Astrocyte (in vitro differentiated cells and primary cell): ENCODE measurements at regions not wholly inside any gene's neighbourhood (a gene's known extent, or its start where the extent isn't known, plus 50 kb on each side); places are given as distances from the start of the nearest gene placed in this dataset.

Source experiments
- DNase-seq: peaks from one replicate; pipeline ENCODE4 v3.0.0-alpha.2; 2010; ENCODE audit warnings: low read depth
- FAIRE-seq: peaks from 2 replicates; lab custom pipeline; 2011; peaks lifted over from hg19 to GRCh38; lab: Jason Lieb, UNC
- H2AFZ ChIP-seq: 2 replicates; pipeline ENCODE4 v1.6.0; 2012; ENCODE audit warnings: low read depth, low read length, inconsistent platforms
- H3K27ac ChIP-seq: 2 replicates; pipeline ENCODE4 v1.5.1; 2011; ENCODE audit warnings: low read depth, low read length, inconsistent platforms
- H3K27me3 ChIP-seq: 2 replicates; pipeline ENCODE4 v1.6.0; 2011; ENCODE audit warnings: low read length, inconsistent platforms; ENCODE audit not compliant: insufficient read depth
- H3K36me3 ChIP-seq: 2 replicates; pipeline ENCODE4 v1.5.1; 2011; ENCODE audit warnings: low read length, inconsistent platforms; ENCODE audit not compliant: insufficient read depth
- H3K4me1 ChIP-seq: 2 replicates; pipeline ENCODE4 v1.5.1; 2011; ENCODE audit warnings: low read length, inconsistent platforms; ENCODE audit not compliant: insufficient read depth
- H3K4me2 ChIP-seq: 2 replicates; pipeline ENCODE4 v1.6.0; 2012; ENCODE audit warnings: low read length, inconsistent platforms
- H3K4me3 ChIP-seq: 2 replicates; pipeline ENCODE4 v1.5.1; 2011; ENCODE audit warnings: low read depth, mild to moderate bottlenecking, low read length, inconsistent platforms; ENCODE audit not compliant: insufficient read depth
- H3K79me2 ChIP-seq: 2 replicates; pipeline ENCODE4 v1.6.0; 2012; ENCODE audit warnings: mild to moderate bottlenecking, low read length, inconsistent platforms; ENCODE audit not compliant: insufficient read depth
- H3K9ac ChIP-seq: 2 replicates; pipeline ENCODE4 v1.6.0; 2012; ENCODE audit warnings: mild to moderate bottlenecking, low read length, inconsistent platforms
- H3K9me3 ChIP-seq: 2 replicates; pipeline ENCODE4 v1.5.1; 2012; ENCODE audit warnings: low read depth, mild to moderate bottlenecking, low read length, inconsistent platforms; ENCODE audit not compliant: insufficient read depth
- H4K20me1 ChIP-seq: 2 replicates; pipeline ENCODE4 v1.6.0; 2012; ENCODE audit warnings: low read length, inconsistent platforms; ENCODE audit not compliant: insufficient read depth
- H3K27ac Mint-ChIP-seq: one replicate; pipeline ENCODE4 v1.8.0; 2021; ENCODE audit warnings: mild to moderate bottlenecking, mixed read lengths; ENCODE audit not compliant: unreplicated experiment
- H3K27me3 Mint-ChIP-seq: one replicate; pipeline ENCODE4 v1.8.0; 2021; ENCODE audit warnings: low read depth, mixed read lengths; ENCODE audit not compliant: unreplicated experiment
- H3K36me3 Mint-ChIP-seq: one replicate; pipeline ENCODE4 v1.8.0; 2021; ENCODE audit warnings: low read depth, mixed read lengths; ENCODE audit not compliant: unreplicated experiment
- H3K4me1 Mint-ChIP-seq: one replicate; pipeline ENCODE4 v1.8.0; 2021; ENCODE audit warnings: low read depth, mixed read lengths; ENCODE audit not compliant: unreplicated experiment
- H3K4me3 Mint-ChIP-seq: one replicate; pipeline ENCODE4 v1.8.0; 2021; ENCODE audit warnings: mild to moderate bottlenecking, moderate library complexity, mixed read lengths; ENCODE audit not compliant: unreplicated experiment
- H3K9me3 Mint-ChIP-seq: one replicate; pipeline ENCODE4 v1.8.0; 2021; ENCODE audit warnings: mild to moderate bottlenecking, mixed read lengths; ENCODE audit not compliant: unreplicated experiment
- CTCF ChIP-seq: IDR thresholded peaks from 2 replicates; pipeline ENCODE4 v1.5.1; 2011; ENCODE audit warnings: low read depth, mild to moderate bottlenecking, inconsistent platforms, low read length, moderate library complexity; ENCODE audit not compliant: insufficient read depth
- EZH2 ChIP-seq: IDR thresholded peaks from 2 replicates; pipeline ENCODE4 v1.6.1; 2012; ENCODE audit warnings: mild to moderate bottlenecking, low read length, inconsistent platforms; ENCODE audit not compliant: insufficient read depth

DNA sequence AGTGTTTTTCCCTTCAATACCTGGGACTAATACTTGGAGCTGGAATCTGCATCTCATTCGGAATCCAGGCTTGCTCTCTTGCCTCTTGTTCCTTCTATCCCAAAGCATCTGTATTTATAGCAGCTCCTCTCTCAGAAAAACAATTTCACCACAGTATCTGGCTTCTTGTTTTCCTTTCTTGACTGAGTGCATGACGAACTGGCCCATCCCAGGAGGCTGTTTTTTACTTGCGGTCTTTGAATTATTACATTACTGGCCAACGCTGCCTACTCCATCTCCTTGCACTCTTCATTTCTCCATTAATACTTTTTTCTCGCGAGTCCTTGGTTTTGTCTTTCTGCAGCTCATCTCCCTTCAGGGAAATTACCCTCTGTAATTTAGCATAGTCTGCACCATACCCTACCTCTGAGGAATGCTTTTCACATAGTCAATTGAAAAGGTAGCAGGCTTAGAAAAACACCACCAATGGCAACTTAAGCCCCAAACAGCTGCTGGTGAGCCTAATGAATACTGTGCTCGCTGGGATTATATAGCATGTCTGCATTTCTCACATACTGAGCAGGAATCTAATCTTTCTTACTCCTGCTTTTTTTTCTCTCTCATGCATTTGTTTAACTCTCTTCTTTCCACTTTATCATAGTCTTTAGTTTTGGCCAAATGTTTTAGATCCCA is 277.4 kb upstream of the SESN3 start:
- no peak overlapping the region for H3K27ac Mint-ChIP-seq
- no peak overlapping the region for H3K4me3 ChIP-seq
- H3K4me3 Mint-ChIP-seq = no peak overlapping the region
- H3K9me3 ChIP-seq = no peaks in the 10 kb centered on the region
- H3K36me3 Mint-ChIP-seq = no peaks in the 10 kb centered on the region
- H3K36me3 ChIP-seq = no peaks in the 10 kb centered on the region
- peaks cover 24% of the 10 kb centered on the region for H3K4me1 Mint-ChIP-seq
- H3K27ac ChIP-seq = no peak overlapping the region
- no peak overlapping the region for H3K9ac ChIP-seq
- no peaks in the 10 kb centered on the region for H4K20me1 ChIP-seq
- no peak for TF ChIP-seq CTCF
- no peak for TF ChIP-seq EZH2
- H3K9me3 Mint-ChIP-seq = no peaks in the 10 kb centered on the region
- H2AFZ ChIP-seq = no peak overlapping the region
- no peaks in the 10 kb centered on the region for H3K79me2 ChIP-seq
- no peak for DNase-seq
- no peak overlapping the region for H3K4me2 ChIP-seq
- peaks cover 17% of the 10 kb centered on the region for H3K27me3 ChIP-seq
- H3K27me3 Mint-ChIP-seq = peaks cover 6% of the 10 kb centered on the region
- H3K4me1 ChIP-seq = peaks cover 8% of the 10 kb centered on the region
- FAIRE-seq = no peak

- H3K4me2 ChIP-seq = no peak overlapping the region
- Mint-ChIP-seq H3K9me3 (peaks cover 2% of the 10 kb centered on the region), H3K27me3 (peaks cover 6% of the 10 kb centered on the region), H3K4me1 (peaks cover 24% of the 10 kb centered on the region), H3K4me3 (no peak overlapping the region), H3K36me3 (no peaks in the 10 kb centered on the region), H3K27ac (no peak overlapping the region)
- H3K9ac ChIP-seq = no peak overlapping the region
- TF ChIP-seq EZH2 (no peak), CTCF (no peak)
- H4K20me1 ChIP-seq = no peaks in the 10 kb centered on the region
- peaks cover 8% of the 10 kb centered on the region for H3K4me1 ChIP-seq
- FAIRE-seq = no peak
- no peak overlapping the region for H3K4me3 ChIP-seq
- no peaks in the 10 kb centered on the region for H3K9me3 ChIP-seq
- no peak overlapping the region for H3K27ac ChIP-seq
- H3K27me3 ChIP-seq = peaks cover 17% of the 10 kb centered on the region
- DNase-seq = no peak
- no peaks in the 10 kb centered on the region for H3K36me3 ChIP-seq
- no peak overlapping the region for H2AFZ ChIP-seq
- H3K79me2 ChIP-seq = no peaks in the 10 kb centered on the region
Observed at GRCh38 chr11:95507794-95508193, 276.8 kb upstream of the SESN3 start.

GRCh38 chr11:95506777-95507176 is 275.8 kb upstream of the SESN3 start:
- H3K4me2 ChIP-seq = no peak overlapping the region
- no peaks in the 10 kb centered on the region for H3K79me2 ChIP-seq
- DNase-seq (peak; percentile 52), FAIRE-seq (peak; percentile 82)
- no peaks in the 10 kb centered on the region for H3K4me1 ChIP-seq
- no peak overlapping the region for H2AFZ ChIP-seq
- H3K4me3 ChIP-seq = no peak overlapping the region
- no peak for TF ChIP-seq CTCF
- TF ChIP-seq EZH2 = no peak
- Mint-ChIP-seq H3K27ac (no peak overlapping the region), H3K4me3 (no peak overlapping the region), H3K9me3 (peaks cover 2% of the 10 kb centered on the region), H3K36me3 (no peaks in the 10 kb centered on the region), H3K4me1 (peaks cover 15% of the 10 kb centered on the region), H3K27me3 (peaks cover 9% of the 10 kb centered on the region)
- H3K27ac ChIP-seq = no peak overlapping the region
- no peaks in the 10 kb centered on the region for H3K9me3 ChIP-seq
- H3K9ac ChIP-seq = no peak overlapping the region
- peaks cover 17% of the 10 kb centered on the region for H3K27me3 ChIP-seq
- H4K20me1 ChIP-seq = no peaks in the 10 kb centered on the region
- H3K36me3 ChIP-seq = no peaks in the 10 kb centered on the region
